Stimulated activated CD8-positive, alpha-beta memory T cell treated with anti-CD3 and anti-CD28 coated beads, Interleukin-12 subunit alpha, Interleukin-12 subunit beta, amount 100 ng/mL, for 4 hours (primary cell): ENCODE measurements at regions not wholly inside any gene's neighbourhood (a gene's known extent, or its start where the extent isn't known, plus 50 kb on each side); places are given as distances from the start of the nearest gene placed in this dataset.
A peak's percentile ranks its signal among the peaks of the same experiment; 100 is the strongest.
"Not testable (repeated sequence)": the region's sequence is repeated elsewhere in the genome, so short reads cannot be mapped to it uniquely, and the experiment has no call there.

Experiments
- DNase-seq: peaks from one replicate; pipeline ENCODE4 v3.0.0-alpha.2; 2020; ENCODE audit warnings: low read depth

DNA sequence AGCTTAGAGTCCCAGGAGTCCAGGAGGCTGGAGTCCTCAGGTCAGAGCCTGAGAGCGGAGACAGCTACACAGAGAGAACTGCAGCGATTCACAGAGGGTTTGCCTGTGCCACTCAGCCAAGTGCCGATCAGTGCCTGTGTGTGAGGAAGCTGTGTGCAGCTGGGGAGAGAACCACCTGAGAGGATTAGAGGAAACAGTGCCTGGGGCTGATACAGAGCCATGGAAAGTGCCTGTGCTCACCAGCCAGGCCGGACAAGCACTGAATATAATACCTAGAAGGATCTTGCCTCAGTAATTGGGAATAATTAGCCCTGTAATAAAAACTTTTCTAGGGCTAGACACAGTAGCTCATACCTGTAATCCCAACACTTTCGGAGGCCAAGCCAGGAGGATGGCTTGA, 134.7 kb downstream of the ARHGAP11B start:
- not testable (repeated sequence) for DNase-seq

DNA sequence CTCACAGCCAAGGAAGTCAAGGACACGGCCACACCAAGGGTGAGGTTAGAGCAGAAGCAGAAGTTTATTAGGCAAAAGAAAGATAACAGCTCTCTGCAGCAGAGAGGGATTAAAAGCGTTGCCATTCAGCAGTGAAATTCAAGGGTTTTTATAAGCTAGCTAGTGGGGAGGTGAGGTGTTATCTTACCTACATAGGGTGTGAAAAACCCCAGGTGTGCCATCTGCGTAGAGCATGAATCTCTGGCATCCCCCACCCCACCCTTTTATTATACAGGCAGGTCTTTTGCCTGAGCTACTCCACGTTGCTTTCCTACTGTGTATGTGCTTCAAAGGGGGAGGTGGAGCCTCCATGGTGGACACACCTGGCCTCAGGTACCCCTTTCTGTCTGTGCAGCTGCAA, 135.4 kb downstream of the ARHGAP11B start:
- DNase-seq: not testable (repeated sequence)

DNA sequence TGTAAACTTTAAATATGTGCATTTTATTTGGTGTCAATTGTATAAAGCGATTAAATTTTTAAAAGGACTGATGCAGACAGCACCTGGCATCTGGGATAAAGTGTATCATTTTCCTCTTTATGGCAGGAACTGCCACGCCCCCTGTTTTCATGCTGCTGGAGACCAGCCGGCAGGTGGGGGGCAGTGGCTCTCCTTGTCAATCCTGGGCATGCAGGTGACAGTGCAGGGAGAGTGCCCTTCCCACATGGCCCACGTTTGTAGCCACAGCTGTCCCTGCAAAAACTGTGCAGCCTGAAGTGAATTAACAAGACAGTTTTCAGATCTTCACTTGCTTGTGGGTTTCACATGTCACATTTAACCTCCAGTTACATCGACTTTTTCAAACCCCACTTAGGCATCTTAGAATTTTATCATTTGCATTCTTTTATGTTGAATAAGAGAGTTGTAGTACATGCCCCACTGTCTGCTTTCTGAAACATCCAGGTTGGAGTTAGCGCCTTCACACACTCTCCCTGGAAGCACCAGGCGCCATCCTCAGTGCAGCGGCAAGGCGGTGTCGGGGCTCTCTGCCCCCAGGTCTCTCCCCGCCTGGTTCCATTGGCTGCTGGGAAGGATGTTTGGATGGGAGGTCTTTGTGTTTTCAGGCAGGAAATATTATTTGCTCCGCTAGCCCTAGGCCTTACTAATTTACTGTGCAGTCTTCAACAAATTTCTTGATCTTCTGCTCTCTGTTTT, 134.2 kb upstream of the FAN1 start:
- not testable (repeated sequence) for DNase-seq

DNA sequence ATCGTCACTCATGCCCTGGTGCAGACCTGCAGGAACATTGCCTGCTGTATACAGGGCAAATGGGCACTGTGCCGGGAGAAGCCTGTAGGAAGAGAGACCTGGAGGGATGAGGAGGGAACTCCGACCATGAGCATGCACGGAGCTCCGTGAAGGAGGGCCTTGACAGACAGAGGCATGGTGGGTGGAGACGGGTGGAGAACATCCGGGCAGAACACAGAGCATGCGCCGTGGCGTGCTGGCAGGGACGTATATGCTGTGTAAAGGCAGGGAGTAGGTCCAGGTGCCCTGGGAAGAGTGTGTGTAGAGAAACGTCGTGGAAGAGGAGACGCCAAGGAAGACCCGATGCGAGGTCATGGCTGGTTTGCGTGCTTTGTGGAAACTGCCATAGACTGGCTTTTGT, 133.0 kb upstream of the FAN1 start:
- DNase-seq: no peak

DNA sequence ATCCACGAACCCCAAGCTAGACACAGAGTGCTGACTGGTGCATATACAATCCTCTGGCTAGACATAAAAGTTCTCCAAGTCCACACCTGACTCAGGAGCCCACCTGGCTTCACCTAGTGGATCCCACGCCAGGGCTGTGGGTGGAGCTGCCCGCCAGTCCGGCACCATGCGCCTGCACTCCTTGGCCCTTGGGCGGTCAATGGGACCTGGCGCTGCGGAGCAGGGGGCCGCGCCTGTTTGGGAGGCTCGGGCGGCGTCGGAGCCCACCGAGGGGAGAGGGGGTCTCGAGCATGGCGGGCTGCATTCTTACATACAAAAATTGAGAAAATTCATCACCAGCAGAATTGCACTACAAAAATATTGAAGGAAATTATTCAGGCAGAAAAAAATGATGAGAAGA, 120.7 kb upstream of the FAN1 start:
- no peak for DNase-seq

DNA sequence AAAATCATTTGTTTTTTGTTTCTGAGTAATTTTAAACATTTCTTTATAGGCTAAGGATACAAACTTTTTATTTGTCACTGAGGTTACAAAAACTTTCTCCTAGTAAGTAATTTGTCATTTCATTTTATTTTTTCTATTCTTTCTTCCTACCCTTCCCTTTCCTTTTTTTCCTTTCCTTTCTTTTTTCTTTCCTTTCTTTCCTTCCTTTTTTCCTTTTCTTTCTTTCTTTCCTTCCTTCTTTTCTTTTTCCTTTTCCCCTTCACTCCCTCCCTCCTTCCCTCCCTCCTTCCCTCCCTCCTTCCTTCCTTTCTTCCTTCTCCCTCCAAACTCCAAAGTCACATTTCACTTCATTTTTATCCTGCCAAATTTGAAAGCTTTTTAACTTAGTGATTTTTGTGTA, 115.1 kb upstream of the FAN1 start:
- no peak for DNase-seq

DNA sequence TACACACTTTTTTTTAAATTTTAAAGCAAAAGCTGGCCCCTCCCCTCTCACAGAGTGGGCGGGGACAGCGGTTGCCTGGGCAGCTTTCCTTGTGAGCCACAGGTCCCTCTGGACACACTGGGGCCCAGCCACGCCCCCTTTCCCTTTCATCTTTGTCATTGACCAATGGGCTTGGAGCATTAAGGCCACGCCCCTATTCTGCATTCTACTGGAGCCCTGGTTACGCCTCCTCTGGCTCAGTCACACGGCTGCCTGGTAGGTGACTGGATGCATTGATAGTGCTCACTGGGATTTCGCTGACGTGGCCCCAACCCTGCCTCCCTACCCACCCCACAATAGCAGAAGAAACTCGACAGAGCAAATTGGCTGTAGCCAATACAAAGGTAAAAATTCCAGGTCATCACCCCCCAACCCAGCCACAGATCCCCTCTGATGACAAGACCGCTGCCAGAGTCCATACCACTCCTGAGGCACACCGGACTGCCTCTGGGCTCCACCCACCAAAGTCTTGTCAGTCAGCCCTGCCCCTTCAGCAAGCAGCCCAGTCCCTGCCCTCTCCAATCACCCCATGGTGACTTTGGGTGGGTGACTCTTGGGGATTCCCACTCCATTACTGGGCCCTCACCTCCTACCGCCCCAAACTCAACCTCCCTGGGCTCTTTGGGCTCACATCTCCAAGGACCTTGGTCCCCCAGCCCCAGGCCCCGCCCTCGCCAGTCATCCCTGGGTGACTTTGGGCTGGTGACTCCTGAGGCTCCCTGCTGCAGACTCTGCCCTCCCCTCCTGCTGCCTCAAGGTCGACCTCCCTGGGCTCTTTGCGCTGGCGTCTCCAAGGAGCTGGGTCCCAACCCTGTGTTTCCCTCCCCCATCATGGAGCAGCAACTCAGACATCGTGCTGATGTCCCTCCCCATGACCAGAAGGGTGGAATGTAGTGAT, 112.2 kb upstream of the FAN1 start:
- DNase-seq: no peak

DNA sequence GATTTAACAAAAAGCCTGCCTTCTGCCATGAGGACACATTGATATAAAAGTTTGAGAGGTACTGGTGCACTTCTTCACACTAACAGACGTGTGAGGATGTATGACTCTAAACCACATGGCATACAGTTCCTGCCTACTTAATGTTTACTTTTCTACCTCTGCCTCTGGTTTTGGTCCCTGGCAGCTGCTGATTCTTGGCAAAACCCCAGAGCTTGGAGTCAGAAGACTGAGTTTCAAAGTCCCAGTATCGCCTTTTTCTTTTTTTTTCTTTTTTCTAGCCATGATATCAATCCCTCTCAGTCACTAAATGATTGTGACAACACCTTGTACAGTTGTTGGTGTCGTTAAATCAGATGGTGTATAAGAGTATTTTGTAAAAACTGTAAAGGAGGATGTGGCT, 110.9 kb upstream of the FAN1 start:
- not testable (repeated sequence) for DNase-seq

DNA sequence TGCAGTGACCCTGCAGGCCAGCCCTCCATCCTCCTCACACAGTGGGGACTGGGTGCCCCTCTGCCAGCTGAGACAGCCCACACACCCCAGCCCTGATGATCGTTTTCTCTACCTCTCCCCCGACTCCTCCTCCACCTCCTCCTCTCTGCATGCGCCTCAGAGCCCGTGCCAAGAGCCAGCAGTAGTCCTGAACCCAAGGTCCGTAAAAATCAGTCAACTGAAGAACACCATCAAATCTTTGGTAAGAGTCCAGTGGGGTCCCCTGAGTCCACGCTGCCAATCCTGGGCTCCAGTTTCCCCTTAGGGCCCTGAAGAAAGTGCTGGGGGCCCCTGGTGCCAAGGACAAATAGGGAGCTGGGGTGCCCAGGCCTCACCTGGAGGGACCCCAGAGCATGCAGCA, 109.3 kb upstream of the FAN1 start:
- DNase-seq: no peak

DNA sequence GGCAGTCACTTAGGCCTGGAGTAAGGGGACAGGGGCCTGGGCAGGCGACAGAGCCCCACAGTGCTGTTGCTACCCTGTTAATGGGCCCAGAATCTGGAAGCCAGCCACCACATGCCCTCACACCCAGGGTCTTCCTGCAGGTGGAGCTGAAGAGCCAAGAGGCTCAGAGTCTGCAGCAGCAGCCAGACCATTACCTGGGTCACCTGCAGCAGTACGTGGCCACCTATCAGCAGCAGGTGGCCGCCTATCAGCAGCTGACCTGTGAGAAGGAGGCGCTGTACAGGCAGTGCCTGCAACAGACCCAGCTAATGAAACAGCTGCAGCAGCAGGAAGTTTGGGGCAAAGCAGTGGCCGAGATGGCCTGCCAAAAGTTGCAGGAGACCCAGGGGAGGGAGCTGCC, 104.2 kb upstream of the FAN1 start:
- not testable (repeated sequence) for DNase-seq

DNA sequence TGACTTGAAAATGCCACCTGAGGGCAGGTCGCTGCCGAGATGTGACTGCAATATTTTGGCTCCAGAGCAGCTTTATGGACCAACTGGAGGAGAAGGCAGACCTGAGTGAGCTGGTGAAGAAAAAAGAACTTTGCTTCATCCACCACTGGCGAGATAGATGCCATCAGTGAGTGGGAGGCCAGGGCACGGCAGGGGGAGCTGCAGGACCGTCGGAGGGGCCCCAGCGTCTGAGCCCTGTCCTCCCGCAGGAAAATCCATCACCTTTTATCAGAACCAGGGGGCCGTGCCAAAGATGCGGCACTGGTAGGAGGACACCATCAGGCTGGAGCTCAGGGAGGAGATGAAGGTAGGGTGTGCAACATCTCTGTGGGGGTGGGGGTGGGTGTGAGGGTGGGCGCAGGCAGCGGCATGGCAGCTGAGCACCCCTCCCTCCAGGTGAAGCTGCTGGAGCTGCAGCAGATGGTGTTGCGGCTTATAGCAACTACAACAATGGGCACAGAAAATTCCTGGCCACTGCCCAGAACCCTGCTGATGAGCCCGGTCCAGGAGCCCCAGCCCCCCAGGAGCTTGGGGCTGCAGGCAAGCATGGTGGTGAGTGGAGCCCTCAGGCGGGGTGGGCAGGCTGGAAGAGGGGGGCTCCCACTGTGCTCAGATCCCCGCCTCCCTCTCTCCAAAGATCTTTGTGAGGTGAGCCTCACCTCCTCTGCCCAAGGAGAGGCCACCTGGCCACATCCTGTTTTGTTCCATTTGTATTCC, 102.4 kb upstream of the FAN1 start:
- not testable (repeated sequence) for DNase-seq

DNA sequence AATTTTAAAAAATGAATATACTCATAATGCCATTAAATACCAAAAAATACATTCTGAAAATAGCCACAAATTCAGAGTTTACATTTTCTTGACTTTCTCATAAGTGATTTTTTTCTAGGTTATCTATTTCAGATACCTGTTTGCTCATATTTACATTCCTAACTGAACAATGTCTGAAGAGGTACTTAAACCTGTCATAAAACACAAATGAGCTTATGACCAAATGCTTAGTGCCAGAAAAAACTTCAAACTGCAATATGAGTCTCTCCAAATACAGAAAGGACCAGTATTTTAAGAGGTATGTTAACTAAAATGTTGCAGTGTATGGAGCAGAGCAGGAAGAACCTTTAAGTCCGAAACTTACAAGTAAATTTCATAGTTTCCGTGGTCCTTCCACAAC, 101.7 kb upstream of the FAN1 start:
- DNase-seq: not testable (repeated sequence)

DNA sequence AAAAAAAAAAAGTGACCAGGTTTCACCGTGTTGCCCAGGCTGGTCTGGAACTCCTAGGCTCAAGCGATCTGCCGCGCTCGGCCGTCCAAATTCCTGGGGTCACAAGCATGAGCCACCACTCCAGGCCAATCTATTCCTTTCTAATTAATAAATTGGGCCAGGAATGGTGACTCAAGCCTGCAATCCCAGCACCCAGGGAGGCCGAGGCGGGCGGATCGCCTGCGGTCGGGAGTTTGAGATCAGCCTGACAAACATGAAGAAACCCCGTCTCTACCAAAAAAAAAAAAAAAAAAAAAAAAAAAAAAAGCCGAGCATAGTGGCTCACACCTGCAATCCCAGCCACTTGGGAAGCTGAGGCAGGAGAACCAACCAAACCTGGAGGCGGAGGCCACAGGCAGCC, 100.0 kb upstream of the FAN1 start:
- not testable (repeated sequence) for DNase-seq

DNA sequence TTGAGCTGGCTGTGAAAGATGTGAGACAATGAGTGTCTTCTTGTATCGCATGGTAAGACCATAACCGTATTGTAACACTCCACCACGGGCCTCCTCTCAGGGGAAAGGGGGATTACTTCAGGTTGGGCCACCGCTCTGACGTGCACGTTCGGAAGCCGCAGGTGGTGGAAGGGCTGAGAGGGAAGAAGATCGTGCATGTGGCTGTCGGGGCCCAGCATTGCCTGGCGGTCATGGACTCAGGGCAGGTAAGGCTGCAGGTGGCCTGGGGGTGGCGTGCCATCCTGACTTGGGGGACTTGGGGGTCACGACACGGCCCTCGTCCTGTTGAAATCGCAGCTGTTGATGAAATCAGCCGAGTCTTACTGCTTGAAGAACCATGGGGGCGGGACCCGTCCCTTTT, 87.3 kb upstream of the FAN1 start:
- DNase-seq: no peak

DNA sequence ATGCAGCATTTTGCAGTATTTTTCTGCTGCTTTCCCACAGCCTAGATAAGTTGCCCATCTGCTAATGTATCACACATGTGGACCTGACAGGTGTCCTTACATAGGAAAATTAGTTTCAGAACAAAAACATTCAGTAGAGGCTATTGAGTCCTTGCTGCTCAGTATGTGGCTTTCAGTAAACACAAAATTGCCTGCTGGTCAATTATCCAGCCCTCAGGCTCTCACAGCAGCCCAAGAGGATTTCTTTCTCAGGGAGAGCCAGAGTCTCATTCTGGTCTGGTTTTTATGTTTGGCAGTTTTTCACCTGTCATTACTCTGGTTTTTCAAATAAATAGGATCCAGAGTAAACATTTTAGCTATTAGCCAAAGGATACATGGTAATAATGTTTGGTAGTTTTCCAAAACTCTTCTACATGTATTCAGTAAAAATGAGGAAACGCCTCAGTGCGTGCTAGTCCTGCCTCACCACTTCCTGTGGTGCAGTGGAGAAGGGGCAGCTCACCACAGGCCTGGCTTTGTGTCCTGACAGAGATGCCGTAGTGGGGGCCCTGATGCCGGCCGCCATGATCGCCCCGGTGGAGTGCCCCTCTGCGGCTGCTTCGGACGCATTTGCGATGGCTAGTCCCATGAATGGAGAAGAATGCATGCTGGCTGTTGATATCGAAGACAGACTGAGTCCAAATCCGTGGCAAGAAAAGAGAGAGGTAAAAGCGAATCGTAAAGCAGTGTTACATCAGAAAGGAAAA, 80.5 kb upstream of the FAN1 start:
- DNase-seq: peak; percentile 38

DNA sequence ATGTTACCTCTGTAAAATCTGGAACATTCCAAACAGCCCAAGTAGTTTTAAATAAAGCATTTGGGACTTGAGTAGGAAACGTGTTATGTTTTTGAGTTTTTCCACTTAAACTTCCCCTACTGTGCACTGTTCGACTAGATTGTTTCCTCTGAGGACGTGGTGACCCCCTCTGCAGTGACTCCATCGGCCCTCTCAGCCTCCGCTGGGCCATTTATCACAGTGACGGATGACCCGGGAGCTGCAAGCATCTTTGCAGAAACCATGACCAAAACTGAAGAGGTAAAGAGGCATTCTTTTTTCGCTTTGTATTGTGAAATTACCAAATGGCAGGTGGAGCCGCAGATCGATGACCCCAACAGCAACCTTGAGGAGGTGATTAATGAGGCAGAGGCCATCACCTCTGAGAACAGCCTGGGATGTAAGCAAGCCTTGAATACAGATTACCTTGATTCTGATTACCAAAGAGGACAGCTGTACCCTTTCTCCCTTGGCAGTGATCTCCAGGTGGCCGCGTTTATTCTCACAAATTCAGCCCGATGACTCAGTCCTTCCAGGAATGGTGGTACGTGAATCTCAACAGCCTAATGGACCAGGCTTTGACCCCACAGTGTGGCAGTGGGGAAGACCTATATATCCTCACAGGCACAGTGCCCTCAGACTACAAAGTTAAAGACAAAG, 79.1 kb upstream of the FAN1 start:
- no peak for DNase-seq

DNA sequence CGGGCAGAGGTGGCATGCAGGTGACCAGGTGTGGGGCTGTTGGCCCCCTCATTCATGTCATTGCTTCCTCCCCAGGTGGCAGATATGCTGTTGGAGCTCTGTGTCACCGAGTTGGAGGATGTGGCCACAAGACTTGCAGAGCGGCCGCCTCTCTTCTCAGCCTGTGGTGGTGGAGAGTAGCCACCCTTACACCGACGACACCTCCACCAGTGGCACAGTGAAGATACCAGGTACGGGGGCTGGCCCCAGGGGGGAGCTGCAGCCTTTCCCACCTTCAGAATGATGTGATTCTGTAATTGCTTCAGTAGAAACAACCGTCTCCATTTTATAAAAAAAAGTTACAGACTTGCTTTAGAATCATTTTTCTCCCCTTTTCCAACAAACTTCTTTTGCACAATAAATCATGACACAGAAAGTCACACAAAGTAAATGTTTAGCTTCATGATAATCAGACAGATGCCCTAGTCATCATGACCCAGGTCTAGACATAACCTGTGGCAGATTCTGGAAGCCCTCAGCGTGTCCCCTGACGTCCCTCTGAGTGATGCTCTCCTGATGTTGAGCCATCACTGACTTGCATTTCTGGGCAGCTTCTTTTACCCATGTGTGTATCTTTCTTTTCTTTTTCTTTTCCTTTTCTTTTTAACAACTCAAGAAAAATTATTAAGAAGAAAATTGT, 76.0 kb upstream of the FAN1 start:
- no peak for DNase-seq

DNA sequence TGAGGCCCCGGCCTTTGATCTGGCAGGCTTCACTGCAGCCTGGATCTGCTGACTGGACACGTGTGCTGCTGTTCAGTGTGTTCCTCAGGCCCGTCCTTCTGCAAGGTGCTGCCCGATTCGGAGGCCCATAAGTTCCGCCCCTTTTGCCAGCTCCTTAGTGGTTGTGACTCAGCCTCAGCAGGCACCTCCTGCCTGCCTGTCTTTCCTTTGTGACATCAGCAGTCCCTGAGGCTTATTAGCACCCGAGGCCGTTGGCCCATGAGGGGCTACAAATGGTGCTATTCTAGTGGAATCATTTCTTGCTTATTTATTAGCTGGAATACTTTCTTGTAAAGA, 75.4 kb upstream of the FAN1 start:
- not testable (repeated sequence) for DNase-seq

DNA sequence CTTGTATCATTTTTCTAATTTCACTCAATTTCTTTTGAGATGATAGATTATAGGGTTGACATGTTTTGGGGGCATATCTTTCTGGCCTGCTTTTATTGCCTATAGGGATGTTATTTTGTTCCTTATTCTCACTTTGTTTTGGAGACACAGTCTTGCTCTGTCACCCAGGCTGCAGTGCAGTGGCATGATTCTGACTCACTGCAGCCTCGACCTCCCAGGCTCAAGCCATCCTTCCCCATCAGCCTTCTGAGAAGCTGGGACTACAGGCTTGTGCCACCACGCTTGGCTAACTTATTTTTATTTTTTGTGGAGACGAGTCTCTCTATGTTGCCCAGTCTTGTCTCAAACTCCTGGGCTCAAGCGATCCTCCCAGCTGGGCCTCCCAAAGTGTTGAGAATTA, 72.8 kb upstream of the FAN1 start:
- no peak for DNase-seq

DNA sequence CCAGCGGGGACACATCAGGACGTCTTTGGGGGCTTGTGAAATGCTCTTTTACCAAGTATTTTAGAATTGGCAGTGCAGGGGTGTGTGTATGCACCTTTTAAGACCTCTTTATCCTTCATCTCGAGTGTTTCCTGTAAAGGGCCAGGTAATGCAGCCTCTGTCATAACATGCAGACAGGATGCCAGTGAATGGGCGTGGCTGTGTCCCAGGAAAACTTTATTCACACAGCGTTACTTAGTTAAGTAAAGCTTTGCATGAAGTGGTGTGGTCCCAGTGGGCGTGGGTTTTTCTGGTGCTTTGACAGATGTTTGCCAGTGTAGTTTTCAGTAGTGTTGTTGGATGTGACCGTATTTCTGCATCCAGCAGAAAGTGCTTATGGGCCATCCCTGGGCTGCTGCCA, 70.3 kb upstream of the FAN1 start:
- not testable (repeated sequence) for DNase-seq

DNA sequence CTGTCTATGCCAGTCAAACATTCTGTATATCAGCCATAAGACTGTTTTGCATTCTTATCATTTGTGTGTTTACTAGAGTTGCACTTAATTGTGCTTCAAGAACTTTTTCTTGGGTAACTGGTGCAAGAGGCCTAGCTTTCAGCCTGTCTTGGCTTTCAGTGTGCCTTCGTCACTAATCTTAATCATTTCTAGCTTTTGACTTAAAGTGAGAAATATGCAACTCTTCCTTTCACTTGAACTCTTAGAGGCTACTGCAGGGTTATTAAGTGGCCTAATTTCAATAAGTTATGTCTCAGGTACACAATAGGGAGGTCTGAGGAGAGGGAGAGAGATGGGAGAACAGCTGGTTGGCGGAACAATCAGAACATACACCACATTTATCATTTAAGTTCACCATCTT, 62.1 kb upstream of the FAN1 start:
- DNase-seq: not testable (repeated sequence)
